HG03439 (cell line): ENCODE measurements at regions not wholly inside any gene's neighbourhood (a gene's known extent, or its start where the extent isn't known, plus 50 kb on each side); places are given as distances from the start of the nearest gene placed in this dataset.
A peak's percentile ranks its signal among the peaks of the same experiment; 100 is the strongest.

Source experiments
- ATAC-seq: cut with Tn5 transposase; IDR thresholded peaks from one replicate; pipeline ENCODE4 v1.9.1; 2021; ENCODE audit warnings: mild to moderate bottlenecking, moderate library complexity; ENCODE audit not compliant: unreplicated experiment

DNA sequence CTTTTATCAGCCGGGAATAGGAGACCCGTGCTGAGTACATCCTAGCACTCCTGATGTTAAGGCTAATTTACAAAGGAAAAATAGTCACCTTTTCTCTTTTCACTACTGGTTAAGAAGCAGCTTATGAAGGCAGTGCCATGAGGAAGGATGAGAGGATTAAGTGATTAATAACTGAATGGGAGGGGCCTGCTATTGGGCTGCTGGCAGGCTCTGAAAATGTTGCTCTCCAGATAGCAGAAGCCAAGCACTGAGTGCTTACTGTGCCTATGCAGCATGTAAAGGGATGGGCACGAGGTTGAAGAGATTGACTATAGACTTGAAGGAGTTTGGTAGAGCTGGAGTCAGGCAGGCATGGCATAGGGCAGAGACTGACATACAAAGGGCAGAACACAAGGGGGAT, 282.4 kb upstream of the THSD7B start:
- no peak for ATAC-seq

- no peak for ATAC-seq
These were observed 283.3 kb upstream of the THSD7B start for GRCh38 chr2:136482006-136482405.

- ATAC-seq: no peak
These were observed 285.6 kb upstream of the THSD7B start for GRCh38 chr2:136479696-136480095.

- no peak for ATAC-seq
These were observed 296.5 kb upstream of the THSD7B start for GRCh38 chr2:136468799-136469369.

GRCh38 chr2:136452528-136452927, 312.8 kb upstream of the THSD7B start:
- ATAC-seq: no peak

DNA sequence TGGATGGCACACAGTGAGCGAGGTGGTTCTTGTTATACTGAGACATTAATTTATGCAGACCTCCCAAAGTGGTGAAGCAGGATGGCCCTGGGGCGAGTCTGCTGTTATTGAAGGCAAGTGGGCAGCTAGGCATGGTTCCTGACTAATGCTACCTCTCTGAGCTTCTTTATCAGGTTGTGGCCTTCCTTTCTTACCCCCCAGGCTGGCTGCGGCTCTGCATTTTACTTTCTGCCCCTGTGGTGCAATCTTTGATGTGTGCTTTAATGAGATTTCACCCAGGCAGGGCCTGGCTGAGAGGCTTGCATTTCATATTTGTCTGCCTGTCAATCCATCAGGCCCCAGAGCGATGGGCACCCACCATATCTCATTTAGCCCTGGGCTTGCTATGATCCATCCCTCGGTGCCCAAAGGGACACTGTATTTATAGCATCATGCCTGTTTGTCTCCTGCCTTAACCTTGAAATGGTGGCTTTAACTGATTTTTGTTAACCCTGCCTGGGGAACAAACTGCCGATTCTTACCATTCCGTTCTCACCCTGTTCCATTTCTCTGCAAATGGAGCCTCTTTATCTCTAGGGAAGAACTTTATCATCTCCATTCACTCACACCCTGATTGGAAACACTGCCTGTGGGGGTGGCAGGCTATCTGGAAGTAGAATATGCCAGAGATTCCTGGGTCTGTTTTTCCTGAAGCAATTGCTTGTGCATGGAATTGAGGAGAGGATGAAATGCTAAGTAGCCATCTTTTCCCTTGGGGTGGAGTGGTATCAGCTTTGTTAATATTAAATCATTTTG, 316.2 kb upstream of the THSD7B start:
- ATAC-seq: no peak

DNA sequence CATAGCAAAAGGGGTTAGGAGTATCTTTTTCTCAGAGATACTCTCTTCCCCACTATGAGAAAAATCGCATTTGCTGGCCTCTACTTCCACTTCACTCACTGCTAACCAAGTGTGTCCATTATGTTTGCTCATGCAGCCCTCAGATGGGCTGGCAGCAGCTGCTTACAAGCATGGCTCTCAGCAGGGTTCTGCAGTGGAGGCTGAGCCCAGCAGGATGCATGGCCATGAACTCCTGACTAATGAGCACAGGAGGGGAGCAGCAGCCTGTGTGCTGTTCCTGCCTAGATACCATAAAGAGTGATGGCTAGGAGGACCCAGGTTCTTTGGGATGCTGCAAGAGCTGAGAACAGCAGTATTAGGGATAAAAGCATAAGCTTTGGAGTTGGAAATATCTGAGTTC, 316.9 kb upstream of the THSD7B start:
- no peak for ATAC-seq

- no peak for ATAC-seq
These were observed 321.0 kb upstream of the THSD7B start for GRCh38 chr2:136444323-136444722.

- ATAC-seq: no peak
These were observed 321.7 kb upstream of the THSD7B start for GRCh38 chr2:136443661-136444060.

DNA sequence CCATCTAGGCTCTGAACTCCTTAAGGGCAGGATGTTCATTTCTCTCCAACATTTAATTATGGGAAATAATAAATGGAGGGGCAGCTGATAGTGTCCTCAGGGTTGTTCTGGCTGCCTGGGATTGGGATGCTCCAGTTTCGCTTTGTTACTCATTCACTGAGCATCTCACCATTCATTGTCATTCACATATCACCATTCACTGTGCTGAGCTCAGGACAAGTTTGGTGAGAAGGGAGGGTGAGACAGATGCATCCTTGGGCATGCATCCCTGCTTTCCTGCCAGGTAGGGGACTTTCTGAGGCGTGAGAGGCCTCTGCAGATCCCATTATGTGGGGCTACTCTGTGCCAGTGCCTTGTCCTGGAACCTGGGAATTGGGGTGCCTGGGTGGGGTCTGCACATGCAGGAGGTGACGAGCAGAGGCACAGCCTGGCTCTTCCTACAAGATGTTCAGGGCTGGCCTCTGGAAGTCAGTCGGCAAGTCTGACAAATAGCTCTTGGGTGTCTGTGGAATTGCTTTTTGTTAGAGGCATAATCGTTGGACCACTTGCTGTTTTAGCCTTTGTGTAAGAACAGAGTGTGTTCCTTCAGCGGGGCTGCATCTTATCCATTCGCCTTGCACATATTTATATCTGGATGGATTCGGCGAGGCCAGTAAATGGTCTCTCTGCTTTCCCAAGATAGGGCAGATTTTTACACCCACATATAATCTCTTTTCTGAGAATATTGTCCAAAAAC, 323.2 kb upstream of the THSD7B start:
- ATAC-seq: no peak

DNA sequence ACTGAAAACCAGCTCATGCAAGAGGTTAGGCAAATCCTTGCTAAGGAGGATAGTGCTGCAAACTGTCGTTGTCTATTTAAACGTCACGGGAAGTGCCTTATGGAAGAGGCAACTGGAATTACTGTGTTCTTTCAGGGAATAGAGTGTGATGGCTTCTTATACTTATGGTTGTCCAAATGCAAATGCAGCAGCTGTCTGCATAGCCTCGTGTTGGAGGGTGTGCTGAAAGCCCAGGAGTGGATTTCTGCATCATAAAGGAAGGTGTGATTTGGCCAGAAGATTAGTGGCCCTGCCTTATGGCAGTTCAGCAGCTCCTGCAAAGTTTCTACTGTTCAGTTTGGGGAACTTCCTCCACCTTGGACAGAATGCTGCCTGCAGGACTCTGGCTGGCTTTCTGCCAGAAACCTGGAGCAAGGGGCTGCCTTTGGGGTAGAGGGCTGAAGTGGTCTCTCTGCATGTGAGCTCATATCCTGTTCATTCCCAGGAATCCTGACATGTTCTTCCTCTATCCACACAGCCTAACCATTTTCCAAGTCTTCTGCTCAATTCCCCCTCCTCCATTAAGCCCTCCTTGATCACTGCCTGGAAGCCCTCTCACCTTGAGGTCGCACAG, 321.2 kb upstream of the CXCR4 start:
- ATAC-seq: no peak

DNA sequence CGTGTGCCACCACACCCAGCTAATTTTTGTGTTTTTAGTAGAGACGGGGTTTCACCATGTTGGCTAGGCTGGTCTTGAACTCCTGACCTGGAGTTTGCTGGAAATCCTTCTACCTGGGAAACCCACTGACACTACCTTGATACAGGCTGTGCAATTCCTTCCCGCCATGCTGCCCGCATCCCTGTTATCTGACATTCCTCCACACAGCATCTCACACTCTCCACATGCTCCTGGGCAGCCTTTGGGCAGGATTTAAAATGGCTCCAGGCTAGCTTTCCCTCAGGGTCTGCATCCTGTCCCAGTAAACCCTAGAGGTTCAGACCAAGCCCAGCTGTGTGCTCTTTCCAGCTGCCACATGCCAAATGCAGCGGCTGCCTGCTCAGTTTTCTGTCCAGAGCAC, 319.5 kb upstream of the CXCR4 start:
- ATAC-seq: no peak

DNA sequence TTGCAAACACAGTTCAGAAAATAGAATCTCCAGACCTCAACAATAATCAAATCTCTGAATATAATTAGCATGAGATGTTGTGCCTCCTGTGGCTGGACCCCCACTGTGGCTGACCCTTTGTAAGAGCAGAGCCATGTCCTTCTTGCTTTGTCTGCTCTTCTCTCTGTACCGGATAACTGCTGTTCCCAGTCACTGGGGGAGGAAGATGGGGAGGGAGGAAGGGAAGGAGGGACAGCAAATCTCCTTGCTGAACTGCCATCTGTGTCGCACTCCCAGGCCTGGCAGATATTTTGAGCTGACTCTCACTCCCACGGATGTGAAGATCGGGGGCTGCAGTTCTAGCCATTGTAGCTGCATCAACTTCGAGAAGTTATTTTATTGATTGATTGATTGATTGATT, 319.0 kb upstream of the CXCR4 start:
- no peak for ATAC-seq

GRCh38 chr2:136434251-136434715, 316.3 kb upstream of the CXCR4 start:
- no peak for ATAC-seq

- no peak for ATAC-seq
These were observed 315.3 kb upstream of the CXCR4 start for GRCh38 chr2:136433261-136433660.

DNA sequence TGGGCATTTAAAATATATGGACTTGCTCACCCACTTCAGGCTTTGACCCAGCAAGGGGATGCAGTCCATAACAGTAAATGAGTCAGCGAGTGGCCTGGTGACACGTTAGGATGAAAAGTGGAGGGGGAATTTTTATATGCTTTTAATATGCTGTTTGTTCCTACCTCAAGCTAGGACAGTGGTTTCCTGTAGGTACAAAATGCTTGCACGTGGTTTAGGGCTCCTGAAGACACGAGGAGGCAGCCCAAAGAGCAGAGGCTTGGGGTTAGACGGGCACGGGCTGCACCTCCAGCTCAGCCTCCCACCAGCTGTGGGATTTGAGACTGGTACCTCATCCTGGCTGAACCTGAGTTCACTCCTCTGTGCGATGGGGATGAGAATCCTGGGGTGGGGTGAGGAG, 306.2 kb upstream of the CXCR4 start:
- no peak for ATAC-seq

GRCh38 chr2:136423516-136423996, 305.6 kb upstream of the CXCR4 start:
- ATAC-seq: peak; percentile 98

DNA sequence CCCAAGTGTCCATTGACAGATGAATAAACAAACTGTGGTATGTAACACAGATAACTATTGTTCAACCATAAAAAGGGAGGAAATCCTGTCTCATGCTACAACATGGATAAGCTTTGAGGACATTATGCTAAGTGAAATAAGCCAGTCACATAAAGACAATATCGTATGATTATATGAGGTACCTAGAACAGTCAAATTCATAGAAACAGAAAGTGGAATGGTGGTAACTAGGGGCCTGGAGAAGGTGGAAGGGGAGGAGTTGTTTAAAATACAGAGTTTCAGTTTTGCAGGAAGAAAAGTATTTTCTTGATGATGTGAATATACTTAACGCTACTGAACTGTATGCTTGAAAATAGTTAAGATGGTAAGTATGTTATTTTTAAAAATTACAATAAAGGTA, 304.6 kb upstream of the CXCR4 start:
- no peak for ATAC-seq

DNA sequence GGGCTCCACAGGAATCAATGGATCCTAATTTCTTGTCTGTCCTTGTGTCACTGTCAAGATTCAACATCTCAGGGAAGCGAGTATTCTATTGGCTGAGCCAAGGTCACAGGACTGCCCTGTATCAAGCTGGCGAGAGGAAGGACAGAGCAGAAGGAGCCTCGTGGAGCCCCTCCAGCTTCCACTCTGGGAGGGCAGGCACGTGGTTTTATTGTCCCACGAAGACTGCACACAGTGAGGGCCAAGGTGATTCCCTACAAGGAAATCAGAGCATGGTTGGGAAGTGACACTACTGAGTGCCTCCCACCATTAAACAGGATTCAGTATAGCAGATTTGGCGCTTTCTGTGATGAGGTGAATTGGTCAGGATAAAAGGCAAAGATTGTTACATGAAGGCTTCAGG, 302.4 kb upstream of the CXCR4 start:
- ATAC-seq: no peak

GRCh38 chr2:136411946-136412345, 294.0 kb upstream of the CXCR4 start:
- ATAC-seq: no peak

DNA sequence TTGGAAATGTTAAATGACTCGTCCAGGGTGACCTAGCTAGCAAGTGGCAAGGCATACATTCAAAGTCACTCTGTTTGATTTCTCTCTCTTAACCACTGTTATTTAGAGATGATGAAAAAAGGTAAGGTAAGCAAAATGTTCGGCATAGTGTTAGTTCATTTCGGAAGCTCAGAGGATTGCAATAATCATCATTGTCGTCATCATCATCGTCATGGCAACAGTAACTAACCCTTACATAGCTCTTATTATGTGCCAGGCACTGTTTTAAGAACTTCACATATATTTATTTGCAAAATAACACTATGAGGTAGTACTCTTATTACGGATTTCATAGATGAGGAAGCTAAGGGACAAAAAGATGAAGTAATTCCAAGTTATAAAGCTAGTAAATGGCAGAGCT, 292.7 kb upstream of the CXCR4 start:
- no peak for ATAC-seq
